ENCODE measurements at regions not wholly inside any gene's neighbourhood (a gene's known extent, or its start where the extent isn't known, plus 50 kb on each side); places are given as distances from the start of the nearest gene placed in this dataset.

- ChIA-PET POLR2A (no interaction called here), CTCF (no interaction called here)
- H3K27ac Mint-ChIP-seq, result no peak overlapping the region
- H3K9ac ChIP-seq (ENCODE audit: low read length), result no peak overlapping the region
- H2AFZ ChIP-seq (ENCODE audit: insufficient read depth, low read depth, low read length, poor library complexity, severe bottlenecking), result no peak overlapping the region
- intact Hi-C loops (cut with micrococcal nuclease), result no loop called here
- TF ChIP-seq, protein P1, sequence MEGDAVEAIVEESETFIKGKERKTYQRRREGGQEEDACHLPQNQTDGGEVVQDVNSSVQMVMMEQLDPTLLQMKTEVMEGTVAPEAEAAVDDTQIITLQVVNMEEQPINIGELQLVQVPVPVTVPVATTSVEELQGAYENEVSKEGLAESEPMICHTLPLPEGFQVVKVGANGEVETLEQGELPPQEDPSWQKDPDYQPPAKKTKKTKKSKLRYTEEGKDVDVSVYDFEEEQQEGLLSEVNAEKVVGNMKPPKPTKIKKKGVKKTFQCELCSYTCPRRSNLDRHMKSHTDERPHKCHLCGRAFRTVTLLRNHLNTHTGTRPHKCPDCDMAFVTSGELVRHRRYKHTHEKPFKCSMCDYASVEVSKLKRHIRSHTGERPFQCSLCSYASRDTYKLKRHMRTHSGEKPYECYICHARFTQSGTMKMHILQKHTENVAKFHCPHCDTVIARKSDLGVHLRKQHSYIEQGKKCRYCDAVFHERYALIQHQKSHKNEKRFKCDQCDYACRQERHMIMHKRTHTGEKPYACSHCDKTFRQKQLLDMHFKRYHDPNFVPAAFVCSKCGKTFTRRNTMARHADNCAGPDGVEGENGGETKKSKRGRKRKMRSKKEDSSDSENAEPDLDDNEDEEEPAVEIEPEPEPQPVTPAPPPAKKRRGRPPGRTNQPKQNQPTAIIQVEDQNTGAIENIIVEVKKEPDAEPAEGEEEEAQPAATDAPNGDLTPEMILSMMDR (IDR thresholded peaks at IDR 0.05), result no peak
- TF ChIP-seq EZH2 (IDR thresholded peaks at IDR 0.05; ENCODE audit: borderline replicate concordance, insufficient read depth, low read depth, low read length, poor library complexity, severe bottlenecking), result no peak
- H3K36me3 ChIP-seq (replicated peaks in 1 of 2; ENCODE audit: control extremely low read depth in 1 of 2, control insufficient read depth in 1 of 2, extremely low read depth in 1 of 2, insufficient read depth in 2 of 2, low read length in 1 of 2), result no peaks in the 10 kb centered on the region
- H3K27me3 ChIP-seq (replicated peaks in 1 of 4; ENCODE audit: control extremely low read depth in 1 of 4, control insufficient read depth in 3 of 4, insufficient read depth in 4 of 4, low read length in 3 of 4), result peaks cover 0 to 2% (median 0%) of the 10 kb centered on the region in 4 experiments
- no peak overlapping the region for H3K4me3 Mint-ChIP-seq
- no peaks in the 10 kb centered on the region for H3K79me2 ChIP-seq (ENCODE audit: control insufficient read depth, insufficient read depth, low read length)
- no peak overlapping the region for H3K27ac ChIP-seq (ENCODE audit: low read length in 2 of 2)
- H3K4me3 ChIP-seq (ENCODE audit: control extremely low read depth in 1 of 5, extremely low read depth in 1 of 5, insufficient read depth in 1 of 5, low read depth in 2 of 5, low read length in 4 of 5), result no peak overlapping the region
- H4K20me1 ChIP-seq (ENCODE audit: control insufficient read depth, insufficient read depth, low read length, poor library complexity, severe bottlenecking), result no peaks in the 10 kb centered on the region
- no peak for ATAC-seq (ENCODE audit: low read depth)
- DNase-seq, result no peak
- H3K27me3 Mint-ChIP-seq, result peaks cover 6% of the 10 kb centered on the region
- no peaks in the 10 kb centered on the region for H3K9me3 ChIP-seq (ENCODE audit: control extremely low read depth in 1 of 3, control insufficient read depth in 2 of 3, insufficient read depth in 1 of 3, low read length in 2 of 3)
- H3K4me1 ChIP-seq (ENCODE audit: control insufficient read depth in 2 of 2, insufficient read depth in 2 of 2, low read length in 2 of 2), result no peaks in the 10 kb centered on the region
- no peak overlapping the region for H3K4me2 ChIP-seq (replicated peaks; ENCODE audit: low read depth, low read length, poor library complexity, severe bottlenecking)
- no peaks in the 10 kb centered on the region for H3K4me1 Mint-ChIP-seq
- no peaks in the 10 kb centered on the region for H3K9me3 Mint-ChIP-seq (ENCODE audit: insufficient read depth)
- 80% methylated on average over 7 of the region's 8 CpGs for WGBS (ENCODE audit: insufficient coverage)
These were observed 140.6 kb upstream of the GLI2 start for GRCh38 chr2:120594856-120595685.

- WGBS (ENCODE audit: insufficient coverage), result no CpG with 5 or more reads among the region's 1 CpG
- TF ChIP-seq, protein P1 (IDR thresholded peaks at IDR 0.05), result no peak
- no peak for TF ChIP-seq EZH2 (IDR thresholded peaks at IDR 0.05; ENCODE audit: borderline replicate concordance, insufficient read depth, low read depth, low read length, poor library complexity, severe bottlenecking)
- POLR2A ChIA-PET, result no interaction called here
These were observed 139.9 kb upstream of the GLI2 start for GRCh38 chr2:120595739-120596138.

More at GRCh38 chr2:120595739-120596138, 139.9 kb upstream of the GLI2 start:
- Histone ChIP-seq H3K9me3 (ENCODE audit: control extremely low read depth in 1 of 3, control insufficient read depth in 2 of 3, insufficient read depth in 1 of 3, low read length in 2 of 3) (no peaks in the 10 kb centered on the region), H4K20me1 (ENCODE audit: control insufficient read depth, insufficient read depth, low read length, poor library complexity, severe bottlenecking) (no peaks in the 10 kb centered on the region), H3K79me2 (ENCODE audit: control insufficient read depth, insufficient read depth, low read length) (no peaks in the 10 kb centered on the region), H3K4me3 (ENCODE audit: control extremely low read depth in 1 of 5, extremely low read depth in 1 of 5, insufficient read depth in 1 of 5, low read depth in 2 of 5, low read length in 4 of 5) (no peak overlapping the region), H3K9ac (ENCODE audit: low read length) (no peak overlapping the region), H3K4me2 (replicated peaks; ENCODE audit: low read depth, low read length, poor library complexity, severe bottlenecking) (no peak overlapping the region), H3K36me3 (replicated peaks in 1 of 2; ENCODE audit: control extremely low read depth in 1 of 2, control insufficient read depth in 1 of 2, extremely low read depth in 1 of 2, insufficient read depth in 2 of 2, low read length in 1 of 2) (no peaks in the 10 kb centered on the region), H3K4me1 (ENCODE audit: control insufficient read depth in 2 of 2, insufficient read depth in 2 of 2, low read length in 2 of 2) (no peaks in the 10 kb centered on the region), H3K27me3 (replicated peaks in 1 of 4; ENCODE audit: control extremely low read depth in 1 of 4, control insufficient read depth in 3 of 4, insufficient read depth in 4 of 4, low read length in 3 of 4) (peaks cover 0 to 2% (median 0%) of the 10 kb centered on the region in 4 experiments), H2AFZ (ENCODE audit: insufficient read depth, low read depth, low read length, poor library complexity, severe bottlenecking) (no peak overlapping the region), H3K27ac (ENCODE audit: low read length in 2 of 2) (no peak overlapping the region)
- DNase-seq, result no peak
- intact Hi-C loops (cut with micrococcal nuclease), result no loop called here
- Mint-ChIP-seq H3K27ac (no peak overlapping the region), H3K4me1 (no peaks in the 10 kb centered on the region), H3K27me3 (peaks cover 6% of the 10 kb centered on the region), H3K9me3 (ENCODE audit: insufficient read depth) (no peaks in the 10 kb centered on the region), H3K4me3 (no peak overlapping the region)
- no peak for ATAC-seq (ENCODE audit: low read depth)
- CTCF ChIA-PET, result no interaction called here

Data from B cell (primary cell).